ENCODE measurements at regions not wholly inside any gene's neighbourhood (a gene's known extent, or its start where the extent isn't known, plus 50 kb on each side); places are given as distances from the start of the nearest gene placed in this dataset.

DNA sequence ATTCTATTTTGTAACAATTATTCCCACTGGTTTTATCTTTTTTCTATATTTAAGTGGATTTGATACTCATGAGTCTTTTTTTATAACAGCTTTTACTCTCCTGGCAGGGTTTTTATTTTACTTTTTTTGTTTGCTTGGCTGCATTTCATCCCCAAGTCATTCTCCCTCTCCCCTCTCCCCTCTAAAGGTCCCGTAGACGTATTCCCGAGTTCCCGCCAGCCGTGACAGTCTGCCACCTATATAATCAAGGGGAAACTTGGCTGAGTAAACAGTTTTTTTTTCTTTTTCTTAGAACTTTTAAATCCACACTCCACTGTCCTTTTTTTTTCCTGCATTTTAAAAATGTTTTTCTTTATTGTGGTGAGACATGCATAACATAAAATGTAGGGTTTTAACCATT, 433.1 kb upstream of the HS6ST1 start:
- DNase-seq (ENCODE audit: low read depth) = no peak

GRCh38 chr2:128752691-128753263, 434.1 kb upstream of the HS6ST1 start:
- no peak for DNase-seq (ENCODE audit: low read depth)

DNA sequence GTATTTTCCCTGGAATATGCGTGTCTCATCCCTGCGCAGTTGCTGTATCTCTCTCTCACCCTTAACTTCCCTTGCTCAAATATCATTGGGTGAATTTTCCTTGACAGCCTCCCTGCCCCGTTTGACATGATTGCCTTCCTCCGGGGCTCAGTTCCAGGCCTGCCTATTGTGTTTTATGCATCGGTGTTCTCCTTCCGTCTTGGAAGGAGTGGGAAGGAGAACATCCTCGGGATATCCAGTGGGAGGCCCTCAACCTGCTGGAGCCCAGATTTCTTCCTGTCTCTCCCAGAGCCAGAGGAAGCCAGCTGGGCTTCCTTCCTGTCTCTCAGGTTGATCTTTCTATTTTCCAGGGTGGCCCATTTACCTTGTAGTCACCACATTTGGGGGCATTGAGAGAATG, 434.7 kb upstream of the HS6ST1 start:
- no peak for DNase-seq (ENCODE audit: low read depth)

DNA sequence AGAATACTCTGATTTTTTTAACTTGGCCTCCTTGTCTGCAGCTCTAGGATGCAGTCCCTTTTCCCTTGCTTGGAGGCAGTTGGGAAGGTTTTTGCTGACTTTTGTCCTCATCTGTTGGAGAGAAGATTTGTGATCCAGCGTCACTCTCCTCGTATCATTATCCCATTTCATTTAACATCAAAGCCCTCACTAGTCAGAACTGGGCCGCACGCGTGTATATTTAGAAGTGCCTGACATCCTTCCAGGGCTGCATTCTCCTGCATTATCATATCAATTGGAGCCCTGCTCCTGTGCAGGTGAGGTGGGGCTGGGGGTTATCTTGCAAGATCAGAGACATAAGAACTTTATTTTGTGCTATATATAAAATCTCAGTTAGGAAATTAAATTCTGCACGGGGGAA, 435.1 kb upstream of the HS6ST1 start:
- no peak for DNase-seq (ENCODE audit: low read depth)

- no peak for DNase-seq (ENCODE audit: low read depth)
These were observed 435.6 kb upstream of the HS6ST1 start for GRCh38 chr2:128754246-128754724.

DNA sequence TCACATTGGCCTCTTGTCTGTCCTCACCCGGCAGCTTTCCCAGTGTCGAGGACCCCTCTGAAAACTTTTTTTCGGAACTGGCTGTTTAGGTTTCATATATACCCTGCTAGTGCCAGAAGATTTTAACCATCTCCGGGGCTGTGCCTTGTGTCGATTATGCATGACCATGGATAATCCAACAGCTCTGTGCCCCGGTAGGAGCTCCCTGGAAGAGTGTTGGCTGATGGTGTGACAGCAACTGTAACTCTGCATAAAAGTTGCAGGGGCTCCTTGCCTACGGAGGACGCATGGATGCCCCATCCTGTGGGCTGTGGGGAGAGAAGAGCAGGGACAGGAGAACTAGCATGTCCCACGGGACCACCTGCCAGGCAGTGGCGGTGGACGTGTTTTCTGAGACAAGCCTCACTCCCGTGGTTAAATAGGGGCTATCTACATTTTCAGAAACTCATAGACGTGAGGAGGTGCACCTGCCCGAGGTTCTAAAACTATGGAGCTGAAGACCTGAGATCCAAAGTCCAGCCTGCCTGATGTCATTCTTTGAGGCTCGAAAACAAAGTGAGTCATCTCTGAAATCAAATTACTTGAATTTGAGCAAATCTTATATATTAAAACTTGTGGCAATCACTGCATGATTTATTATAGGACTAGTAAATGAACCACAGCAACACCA, 437.2 kb upstream of the HS6ST1 start:
- no peak for DNase-seq (ENCODE audit: low read depth)

DNA sequence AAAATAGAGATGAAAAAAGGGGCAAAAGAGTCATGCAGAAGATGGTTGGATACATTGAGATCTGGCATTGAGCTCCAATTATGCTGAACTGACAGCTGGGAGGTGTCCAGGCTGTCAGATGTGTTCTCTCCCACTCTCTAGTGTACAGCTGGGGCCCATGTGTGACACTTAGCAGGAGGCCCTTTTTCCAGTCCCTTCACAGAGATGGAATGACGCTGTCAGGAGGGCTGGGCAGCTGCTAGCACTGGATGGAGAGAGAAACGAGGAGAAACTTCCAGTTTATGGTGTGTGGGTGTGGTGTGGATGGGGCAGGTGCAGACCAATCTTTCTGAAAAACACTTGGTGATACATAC, 437.7 kb upstream of the HS6ST1 start:
- DNase-seq (ENCODE audit: low read depth) = no peak

DNA sequence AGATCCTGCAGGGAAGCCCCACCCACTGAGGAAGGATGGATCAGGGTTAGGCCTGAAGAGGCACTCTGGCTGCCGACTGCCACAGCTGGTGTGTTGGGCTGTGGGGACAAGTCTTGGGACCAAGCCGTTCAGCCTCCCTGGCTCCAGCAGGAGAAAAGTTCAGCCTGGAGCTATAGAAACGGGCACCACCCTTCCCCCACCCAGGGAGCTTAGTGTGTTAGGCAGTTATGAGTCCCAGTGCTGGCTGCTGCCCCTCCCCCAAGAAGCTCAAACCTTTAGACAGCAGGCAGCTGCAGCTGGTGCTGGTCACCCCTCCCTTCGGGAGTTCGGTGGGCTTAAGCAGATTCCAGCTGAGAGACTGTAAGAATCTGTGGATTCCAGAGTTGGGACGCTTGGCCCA, 447.1 kb upstream of the HS6ST1 start:
- no peak for DNase-seq (ENCODE audit: low read depth)

DNA sequence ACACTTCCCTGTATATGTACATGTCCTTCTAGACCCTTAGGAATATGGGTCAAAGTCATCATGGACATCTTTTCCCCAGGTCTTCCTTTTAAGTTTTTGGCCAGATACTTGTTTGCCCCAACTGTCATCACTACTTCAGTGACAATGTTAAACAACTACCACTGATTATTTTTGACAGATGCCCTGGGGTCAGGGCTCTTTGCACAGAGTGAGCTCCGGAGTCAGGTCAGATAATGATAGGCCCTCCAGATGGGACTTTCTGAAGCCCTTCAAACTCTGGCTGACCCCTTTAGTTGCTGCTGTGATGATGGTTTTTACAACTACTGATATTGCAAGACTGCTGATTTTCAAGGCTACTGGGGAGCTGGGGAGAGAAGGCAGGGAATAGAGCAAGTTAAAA, 449.4 kb upstream of the HS6ST1 start:
- no peak for DNase-seq (ENCODE audit: low read depth)

DNA sequence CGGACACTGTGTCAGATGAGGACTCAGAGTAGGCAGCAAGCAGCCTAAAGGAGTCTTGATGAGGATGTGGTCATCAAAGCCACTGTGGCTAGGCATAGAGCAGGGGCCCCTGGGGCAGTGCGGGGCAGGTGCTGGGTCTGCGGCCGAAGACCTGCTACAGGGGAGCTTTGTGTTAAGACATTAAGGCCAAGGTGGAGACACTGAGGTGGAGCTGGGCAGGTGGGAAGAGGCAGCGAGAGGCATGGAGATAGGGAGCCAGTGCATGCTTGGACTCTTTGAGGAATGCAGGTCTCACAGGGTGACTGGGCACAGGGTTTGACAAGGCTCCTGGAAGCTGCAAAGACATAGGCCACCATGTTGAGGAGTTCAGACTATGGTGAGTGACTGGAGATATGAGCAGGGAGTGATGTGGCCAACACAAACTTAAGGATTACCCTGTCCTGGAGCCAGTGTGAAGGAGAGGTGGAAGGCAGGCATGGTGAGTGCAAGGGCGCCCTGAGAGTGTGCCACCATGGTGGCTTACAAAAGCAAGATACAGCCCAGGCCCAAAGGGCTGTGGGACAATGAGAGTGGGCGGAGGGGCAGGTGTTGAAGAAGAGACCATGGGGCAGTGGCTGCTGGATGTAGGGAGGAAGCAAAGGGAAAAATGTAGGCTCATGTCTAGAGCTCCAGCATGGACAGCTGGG, 450.9 kb upstream of the HS6ST1 start:
- no peak for DNase-seq (ENCODE audit: low read depth)

DNA sequence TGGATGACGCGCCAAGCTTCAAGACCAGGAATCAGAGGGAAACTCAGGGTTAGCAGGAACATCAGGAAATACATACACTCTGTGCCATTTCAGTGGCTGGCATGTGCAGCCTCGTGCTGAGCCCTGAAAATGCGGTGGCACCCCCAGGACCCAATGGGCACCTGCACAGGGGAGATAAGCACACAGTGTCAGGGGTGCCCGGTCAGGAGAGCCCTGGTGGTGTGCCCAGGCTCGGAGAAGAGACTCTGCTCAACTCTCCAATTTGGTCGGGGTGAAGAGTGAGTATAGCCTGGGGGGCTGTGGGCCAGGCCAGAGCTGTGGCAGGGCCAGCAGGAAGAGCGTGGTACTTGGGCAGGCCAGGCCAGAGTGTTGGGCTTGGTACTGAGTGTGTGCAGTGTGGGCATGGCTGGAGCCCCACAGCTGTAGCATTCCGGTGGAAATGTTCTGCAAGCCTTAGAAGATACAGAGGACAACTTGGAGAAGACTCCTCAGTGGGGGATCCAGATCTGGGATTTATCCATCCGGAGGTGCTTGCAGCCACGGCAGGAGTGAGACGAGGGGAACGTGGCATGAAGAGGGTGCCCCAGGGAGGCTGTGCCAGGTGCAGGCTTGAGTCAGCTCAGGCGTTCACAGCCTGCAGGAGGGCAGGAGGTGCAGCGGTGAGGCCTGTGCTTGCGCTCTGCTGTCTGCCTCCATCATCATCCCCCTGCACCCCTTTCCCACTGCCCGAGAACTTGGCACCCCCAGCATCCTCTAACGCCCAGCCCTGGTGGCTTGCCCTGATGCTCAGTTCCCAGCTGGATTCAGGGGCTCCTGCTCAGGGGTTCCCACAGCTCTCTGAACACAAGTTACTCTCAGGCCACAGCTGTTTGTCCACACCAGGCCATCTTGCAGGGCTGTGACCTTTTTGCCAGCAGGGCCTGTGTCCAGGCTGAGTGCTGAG, 451.7 kb upstream of the HS6ST1 start:
- DNase-seq (ENCODE audit: low read depth) = no peak

- DNase-seq (ENCODE audit: low read depth) = no peak
These were observed 452.7 kb upstream of the HS6ST1 start for GRCh38 chr2:128771401-128771800.

DNA sequence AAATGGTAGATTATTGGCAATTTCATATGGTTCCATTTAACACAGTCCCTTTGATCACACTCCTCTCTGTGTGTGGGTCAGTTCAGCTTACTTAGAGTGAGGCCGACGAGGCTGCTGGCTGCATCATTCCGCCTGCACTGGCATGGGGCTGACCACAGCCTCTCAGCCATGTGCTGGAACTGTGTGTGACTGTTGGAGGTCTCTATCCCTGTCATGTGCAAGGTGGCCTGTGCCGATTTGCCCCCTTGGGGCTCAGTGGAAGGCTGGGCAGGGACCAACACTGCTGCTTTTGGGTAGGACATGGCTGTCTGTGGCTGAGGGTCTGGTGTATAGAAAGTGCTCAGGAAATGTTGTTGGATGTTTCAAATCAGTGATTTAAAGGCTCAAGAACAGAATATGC, 454.0 kb upstream of the HS6ST1 start:
- no peak for DNase-seq (ENCODE audit: low read depth)

- no peak for DNase-seq (ENCODE audit: low read depth)
These were observed 455.1 kb upstream of the HS6ST1 start for GRCh38 chr2:128773641-128774319.

- DNase-seq (ENCODE audit: low read depth) = no peak
These were observed 455.9 kb upstream of the HS6ST1 start for GRCh38 chr2:128774320-128775216.

GRCh38 chr2:128775217-128775913, 456.7 kb upstream of the HS6ST1 start:
- DNase-seq (ENCODE audit: low read depth) = no peak

- DNase-seq (ENCODE audit: low read depth) = no peak
These were observed 457.2 kb upstream of the HS6ST1 start for GRCh38 chr2:128775914-128776285.

- DNase-seq (ENCODE audit: low read depth) = no peak
These were observed 458.0 kb upstream of the HS6ST1 start for GRCh38 chr2:128776461-128777195.

DNA sequence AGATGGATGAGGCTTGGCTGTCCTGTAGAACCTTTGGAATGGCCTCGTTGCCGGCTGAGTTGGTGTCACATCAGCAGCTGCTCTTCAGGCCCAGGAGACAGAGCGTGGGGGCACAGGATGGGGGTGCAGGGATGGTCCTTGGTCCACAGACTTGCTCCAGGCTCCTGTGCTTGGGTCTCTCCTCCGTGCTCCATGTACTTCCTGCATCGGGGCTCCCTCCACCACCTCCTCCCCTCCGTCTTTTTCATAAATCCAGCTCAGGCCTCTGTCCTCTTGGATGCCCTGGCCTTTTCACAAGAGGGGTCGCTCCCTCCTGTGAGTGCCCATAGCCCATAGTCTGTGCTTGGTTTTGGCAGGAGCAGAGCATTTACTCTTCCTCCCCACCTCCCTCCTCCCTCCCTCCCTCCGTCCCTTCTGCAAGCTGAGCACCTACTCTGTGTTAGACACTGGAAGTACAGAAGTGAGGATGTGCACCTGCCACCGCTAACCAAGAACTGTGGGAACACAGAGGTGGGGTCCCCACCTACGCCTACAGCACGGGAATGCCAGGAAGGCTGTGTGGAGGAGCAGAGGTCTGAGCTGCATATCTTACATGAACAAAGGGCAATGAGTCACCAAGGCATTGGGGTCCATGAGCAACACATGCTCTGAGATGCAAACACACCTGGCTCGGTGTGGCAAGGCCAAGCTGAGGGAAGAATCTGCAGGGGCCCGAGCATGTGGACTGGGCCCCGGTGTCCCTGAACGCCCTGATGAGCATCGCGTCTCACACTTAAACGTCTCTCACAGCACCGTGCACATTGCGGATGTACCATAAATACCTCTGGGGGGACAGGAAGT, 458.7 kb upstream of the HS6ST1 start:
- DNase-seq (ENCODE audit: low read depth) = no peak

All from stimulated activated CD8-positive, alpha-beta memory T cell treated with anti-CD3 and anti-CD28 coated beads, Interleukin-12 subunit alpha, Interleukin-12 subunit beta, amount 100 ng/mL, for 1 hour (primary cell).